Epithelial cell of proximal tubule (primary cell): ENCODE measurements at regions not wholly inside any gene's neighbourhood (a gene's known extent, or its start where the extent isn't known, plus 50 kb on each side); places are given as distances from the start of the nearest gene placed in this dataset.
"Not testable (repeated sequence)": the region's sequence is repeated elsewhere in the genome, so short reads cannot be mapped to it uniquely, and the experiment has no call there.

ENCODE experiments used
- DNase-seq: peaks from one replicate; pipeline ENCODE4 v3.0.0-alpha.2; 2011; ENCODE audit warnings: low read depth
- H3K4me3 ChIP-seq: 2 replicates; pipeline ENCODE4 v1.5.1; 2011; ENCODE audit warnings: low read depth, mild to moderate bottlenecking, low read length
- TF ChIP-seq, protein P1 (sequence below): conservative IDR thresholded peaks from 2 replicates; pipeline ENCODE4 v1.5.1; 2012; ENCODE audit warnings: low read depth, mild to moderate bottlenecking, low read length

DNA sequence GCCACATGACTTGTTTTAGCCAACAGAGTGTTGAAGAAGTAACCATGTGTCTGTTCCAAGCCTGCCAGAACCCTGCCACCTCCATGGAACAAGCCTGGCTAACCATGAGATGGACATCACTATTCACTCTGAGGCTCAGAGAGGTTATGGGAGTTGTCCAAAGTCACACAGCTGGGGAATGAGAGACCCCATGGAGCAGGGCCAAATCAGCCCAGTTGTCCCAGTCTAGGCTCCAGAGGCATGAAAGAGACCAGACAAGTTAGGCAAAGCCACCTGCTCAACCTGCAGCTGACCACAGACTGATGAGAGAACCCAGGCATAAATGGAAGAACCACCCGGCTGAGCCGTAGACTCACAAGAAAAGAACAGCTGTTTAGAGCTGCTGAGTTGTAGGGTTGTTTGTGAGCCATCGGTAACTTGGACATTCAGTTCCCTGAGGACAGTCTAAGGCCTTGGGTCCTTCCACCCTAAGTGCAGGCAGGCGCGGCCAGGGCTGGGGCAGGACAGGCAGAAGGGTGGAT is 74.7 kb upstream of the PHF21B start:
- no peak overlapping the region for H3K4me3 ChIP-seq
- no peak for DNase-seq
- TF ChIP-seq, protein P1, sequence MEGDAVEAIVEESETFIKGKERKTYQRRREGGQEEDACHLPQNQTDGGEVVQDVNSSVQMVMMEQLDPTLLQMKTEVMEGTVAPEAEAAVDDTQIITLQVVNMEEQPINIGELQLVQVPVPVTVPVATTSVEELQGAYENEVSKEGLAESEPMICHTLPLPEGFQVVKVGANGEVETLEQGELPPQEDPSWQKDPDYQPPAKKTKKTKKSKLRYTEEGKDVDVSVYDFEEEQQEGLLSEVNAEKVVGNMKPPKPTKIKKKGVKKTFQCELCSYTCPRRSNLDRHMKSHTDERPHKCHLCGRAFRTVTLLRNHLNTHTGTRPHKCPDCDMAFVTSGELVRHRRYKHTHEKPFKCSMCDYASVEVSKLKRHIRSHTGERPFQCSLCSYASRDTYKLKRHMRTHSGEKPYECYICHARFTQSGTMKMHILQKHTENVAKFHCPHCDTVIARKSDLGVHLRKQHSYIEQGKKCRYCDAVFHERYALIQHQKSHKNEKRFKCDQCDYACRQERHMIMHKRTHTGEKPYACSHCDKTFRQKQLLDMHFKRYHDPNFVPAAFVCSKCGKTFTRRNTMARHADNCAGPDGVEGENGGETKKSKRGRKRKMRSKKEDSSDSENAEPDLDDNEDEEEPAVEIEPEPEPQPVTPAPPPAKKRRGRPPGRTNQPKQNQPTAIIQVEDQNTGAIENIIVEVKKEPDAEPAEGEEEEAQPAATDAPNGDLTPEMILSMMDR, result no peak

DNA sequence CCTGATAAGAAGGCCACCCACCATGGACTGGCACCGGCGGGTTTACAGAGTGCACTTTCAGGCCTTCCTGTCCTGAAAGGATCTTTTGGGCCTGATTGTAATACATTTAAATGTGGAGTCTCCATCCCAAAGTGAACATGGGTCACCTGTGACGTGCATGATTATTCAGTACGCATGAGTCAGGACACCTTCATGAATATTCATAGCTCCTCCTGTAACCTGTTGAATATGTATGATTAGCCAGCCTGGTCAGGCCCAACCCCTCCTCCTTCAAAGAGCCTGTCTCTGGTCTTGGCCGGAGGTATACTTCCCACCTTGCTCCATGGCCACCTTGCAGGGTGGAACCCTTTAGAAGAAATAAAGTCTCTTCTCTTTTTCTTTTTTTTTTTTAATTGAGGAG is 75.9 kb upstream of the NUP50 start:
- DNase-seq, result no peak

DNA sequence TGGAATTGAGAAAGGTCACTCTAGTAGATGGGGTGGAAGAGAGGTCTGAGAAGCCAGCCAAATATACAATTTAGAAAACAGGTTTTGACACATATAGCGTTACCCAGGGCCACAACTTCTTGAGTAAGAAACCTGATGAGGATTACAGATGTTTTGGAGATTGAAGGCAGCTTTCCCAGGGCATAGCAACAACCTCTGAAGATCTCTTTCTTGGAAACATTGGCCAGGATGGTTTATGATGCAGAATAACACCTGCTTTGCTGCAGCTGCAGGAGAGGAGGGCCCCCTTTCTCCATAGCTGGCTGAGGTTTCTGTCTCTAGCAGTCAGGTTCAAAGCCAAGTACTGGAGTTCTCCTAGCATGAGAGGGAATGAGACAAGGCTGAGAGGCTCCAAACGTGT is 75.1 kb upstream of the NUP50 start:
- no peak overlapping the region for H3K4me3 ChIP-seq
- TF ChIP-seq, protein P1, result no peak
- no peak for DNase-seq

More for the DNA sequence above, 75.9 kb upstream of the NUP50 start:
- H3K4me3 ChIP-seq, result no peak overlapping the region
- TF ChIP-seq, protein P1, result no peak

DNA sequence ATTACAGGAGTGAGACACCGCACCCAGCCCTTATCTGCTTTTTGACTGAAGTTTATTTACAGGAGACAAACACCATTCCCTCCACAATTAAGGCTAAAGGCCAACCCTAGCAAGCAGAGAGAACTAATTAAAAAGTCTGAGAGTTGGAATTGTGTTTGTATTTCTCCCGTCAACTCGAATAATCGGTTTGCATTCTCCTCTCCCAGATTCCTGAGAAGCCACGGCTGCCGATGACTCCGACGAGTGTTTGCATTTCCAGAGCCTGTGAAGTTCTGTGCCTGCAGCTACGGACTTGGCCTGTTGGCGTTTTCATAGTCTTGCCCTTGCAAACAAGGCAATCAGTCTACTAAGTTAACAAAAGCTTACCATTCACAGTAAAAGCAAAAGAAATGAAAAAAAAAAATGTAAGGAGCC is 73.2 kb upstream of the NUP50 start:
- TF ChIP-seq, protein P1, result no peak
- no peak overlapping the region for H3K4me3 ChIP-seq
- DNase-seq, result no peak

DNA sequence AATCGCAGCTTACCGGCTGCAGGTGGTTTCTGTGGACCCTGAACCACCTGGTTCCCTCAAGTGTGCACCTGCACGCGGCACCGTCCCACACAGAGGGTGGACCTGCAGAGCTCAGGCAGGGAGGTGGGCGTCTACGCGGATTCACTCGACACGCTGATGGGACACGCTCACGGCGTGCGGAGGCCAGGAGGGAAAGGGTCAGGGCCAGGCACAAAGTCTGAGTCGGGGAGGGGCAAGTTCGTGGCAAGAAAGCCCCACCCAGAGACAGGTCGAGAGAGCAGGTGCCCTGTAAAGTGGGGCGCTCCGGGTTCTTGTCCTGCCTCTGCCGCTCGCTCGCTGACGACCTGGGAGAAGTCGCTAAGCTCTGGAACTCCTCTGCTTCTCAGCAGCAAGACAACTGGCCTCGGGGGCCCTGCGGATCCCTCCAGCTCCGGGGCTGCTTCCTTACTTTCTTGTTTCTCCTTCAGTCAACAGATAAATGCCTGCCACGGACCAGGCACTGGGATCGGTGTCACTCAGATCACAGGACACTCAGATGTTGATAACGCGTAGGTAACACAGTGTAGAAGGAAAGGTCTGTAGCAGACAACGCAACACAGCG is 72.4 kb upstream of the NUP50 start:
- TF ChIP-seq, protein P1, result no peak
- H3K4me3 ChIP-seq, result no peak overlapping the region
- DNase-seq, result no peak

DNA sequence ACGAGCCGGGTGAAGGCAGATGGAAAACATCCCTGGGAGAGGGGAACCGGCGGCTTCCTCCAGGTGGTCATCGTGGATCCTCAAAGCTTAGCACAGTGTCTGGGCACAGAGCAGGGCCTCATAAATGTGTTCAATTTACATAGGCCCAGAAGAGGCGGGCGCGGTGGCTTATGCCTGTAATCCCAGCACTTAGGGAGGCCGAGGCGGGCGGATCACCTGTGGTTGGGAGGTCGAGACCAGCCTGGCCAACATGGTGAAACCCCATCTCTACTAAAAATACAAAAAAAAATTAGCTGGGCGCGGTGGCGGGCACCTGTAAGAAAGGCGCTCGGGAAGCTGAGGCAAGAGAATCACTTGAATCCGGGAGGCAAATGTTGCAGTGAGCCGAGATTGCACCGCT is 71.8 kb upstream of the NUP50 start:
- H3K4me3 ChIP-seq, DNase-seq: not testable (repeated sequence)

DNA sequence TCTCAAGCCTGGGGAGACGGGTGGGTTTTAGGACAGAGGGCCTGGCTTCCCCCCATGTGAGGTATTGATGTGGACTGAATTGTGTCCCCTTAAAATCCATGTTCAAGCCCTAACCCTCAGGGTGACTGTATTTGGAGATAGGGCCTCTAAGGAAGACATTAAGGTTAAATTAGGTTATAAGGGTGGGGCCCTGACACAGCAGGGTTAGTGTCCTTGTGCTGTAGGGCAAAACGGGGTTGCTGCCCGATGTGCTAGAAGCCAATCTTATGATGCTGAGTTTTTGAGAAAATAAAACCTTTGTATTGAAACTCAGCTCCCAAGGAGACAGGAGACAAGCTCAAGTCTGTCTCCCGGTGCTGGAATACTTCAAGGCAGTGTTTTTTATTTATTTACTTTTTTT is 71.1 kb upstream of the NUP50 start:
- TF ChIP-seq, protein P1, result no peak
- DNase-seq, result no peak
- no peak overlapping the region for H3K4me3 ChIP-seq
